Stomach (tissue), 8 donors: ENCODE measurements at regions not wholly inside any gene's neighbourhood (a gene's known extent, or its start where the extent isn't known, plus 50 kb on each side); places are given as distances from the start of the nearest gene placed in this dataset.

ENCODE experiments used
- DNase-seq, 2 donors: peaks; one replicate each; pipeline versions ENCODE4 v3.0.0 to v3.0.0-alpha.2; 2013 to 2019
- H3K27ac ChIP-seq, 5 donors: fragments of 200-600 bp in 4 of 5; sonication (generic) in 4 of 5; one replicate each; pipeline ENCODE4 v1.5.1; 2013 to 2019; ENCODE audit warnings: mild to moderate bottlenecking in 1 of 5, moderate library complexity in 1 of 5
- H3K27me3 ChIP-seq, 3 donors: fragments of 200-600 bp; sonication (generic); one replicate each; pipeline ENCODE4 v1.5.1; 2017 to 2019; ENCODE audit warnings: mixed run types in 1 of 3
- H3K36me3 ChIP-seq, 4 donors: fragments of 200-600 bp; sonication (generic); 1 replicate in 3 of 4; 2 replicates in 1 of 4; pipeline ENCODE4 v1.5.1; 2016 to 2019
- H3K4me1 ChIP-seq, 4 donors: fragments of 200-600 bp; sonication (generic); one replicate each; pipeline ENCODE4 v1.5.1; 2016 to 2019
- H3K4me3 ChIP-seq, 4 donors: fragments of 200-600 bp; sonication (generic) in 3 of 4; one replicate each; pipeline ENCODE4 v1.5.1; 2016 to 2019; ENCODE audit warnings: mild to moderate bottlenecking in 1 of 4
- H3K9me3 ChIP-seq, 4 donors: fragments of 200-600 bp; sonication (generic); one replicate each; pipeline ENCODE4 v1.5.1; 2016 to 2019
- EP300 ChIP-seq: sonication (generic); formaldehyde crosslinking; IDR thresholded peaks from one replicate; pipeline ENCODE4 v1.6.1; 2017; ENCODE audit warnings: antibody characterized with exemption
- POLR2A ChIP-seq, 4 donors: fragments of 450-650 bp; IDR thresholded peaks; one replicate each; pipeline ENCODE4 v1.6.1; 2016; ENCODE audit warnings: antibody characterized with exemption in 4 of 4, control low read depth in 2 of 4, mild to moderate bottlenecking in 1 of 4, moderate library complexity in 1 of 4
- POLR2AphosphoS5 ChIP-seq, 3 donors: sonication (generic); formaldehyde crosslinking; IDR thresholded peaks; one replicate each; pipeline ENCODE4 v1.6.1; 2016; ENCODE audit warnings: antibody characterized with exemption in 3 of 3
- WGBS, 5 donors: extraction: QIAGEN DNeasy Blood & Tissue Kit in 3 of 5; methylation state at CpG; one replicate each; pipeline versions ENCODE4 v1.1.5 to v1.1.7; 2013 to 2018; 5-methylcytosine and 5-hydroxymethylcytosine counted together
- intact Hi-C: fragments of 100-400 bp; cut with DNase I; formaldehyde crosslinking; loops from one replicate; pipeline ENCODE4 v1.15.1; 2023; ENCODE audit warnings: low total_unique reads
- TF ChIP-seq, protein P1 (sequence below), 7 experiments: fragments of 450-650 bp in 4 of 7; fragments of 200-600 bp in 3 of 7; sonication (generic) in 3 of 7; IDR thresholded peaks; one replicate each; pipeline ENCODE4 v1.5.1; 2016 to 2019; ENCODE audit warnings: antibody characterized with exemption in 7 of 7, control low read depth in 2 of 7, mild to moderate bottlenecking in 1 of 7
- donor health status: healthy with polysubstance abuse.
- donor health status: Bipolar disorder and iron deficiency.
- donor health status: healthy.

DNA sequence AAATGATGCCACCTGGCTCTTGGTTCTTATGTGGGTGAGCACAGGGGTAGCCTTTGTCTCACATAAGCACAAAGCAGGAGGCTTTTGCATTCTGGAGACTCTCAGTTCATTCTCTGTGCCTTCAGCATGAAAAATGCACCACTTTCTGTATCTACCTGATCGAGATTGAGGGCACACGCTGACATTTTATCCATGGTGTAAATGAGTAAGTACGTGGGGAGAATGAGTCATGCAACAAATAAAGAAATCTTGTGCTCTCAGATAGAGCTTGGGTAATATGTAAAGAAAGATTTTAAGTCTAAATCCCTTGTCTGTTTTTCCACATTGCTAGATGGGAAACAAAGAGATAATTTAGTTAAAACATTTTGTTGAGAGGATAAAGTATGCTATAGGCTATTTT, 607.2 kb upstream of the WWC1 start:
- H3K4me1 ChIP-seq, result no peaks in the 10 kb centered on the region
- no peak for TF ChIP-seq POLR2AphosphoS5 (IDR thresholded peaks at IDR 0.05)
- TF ChIP-seq, protein P1, sequence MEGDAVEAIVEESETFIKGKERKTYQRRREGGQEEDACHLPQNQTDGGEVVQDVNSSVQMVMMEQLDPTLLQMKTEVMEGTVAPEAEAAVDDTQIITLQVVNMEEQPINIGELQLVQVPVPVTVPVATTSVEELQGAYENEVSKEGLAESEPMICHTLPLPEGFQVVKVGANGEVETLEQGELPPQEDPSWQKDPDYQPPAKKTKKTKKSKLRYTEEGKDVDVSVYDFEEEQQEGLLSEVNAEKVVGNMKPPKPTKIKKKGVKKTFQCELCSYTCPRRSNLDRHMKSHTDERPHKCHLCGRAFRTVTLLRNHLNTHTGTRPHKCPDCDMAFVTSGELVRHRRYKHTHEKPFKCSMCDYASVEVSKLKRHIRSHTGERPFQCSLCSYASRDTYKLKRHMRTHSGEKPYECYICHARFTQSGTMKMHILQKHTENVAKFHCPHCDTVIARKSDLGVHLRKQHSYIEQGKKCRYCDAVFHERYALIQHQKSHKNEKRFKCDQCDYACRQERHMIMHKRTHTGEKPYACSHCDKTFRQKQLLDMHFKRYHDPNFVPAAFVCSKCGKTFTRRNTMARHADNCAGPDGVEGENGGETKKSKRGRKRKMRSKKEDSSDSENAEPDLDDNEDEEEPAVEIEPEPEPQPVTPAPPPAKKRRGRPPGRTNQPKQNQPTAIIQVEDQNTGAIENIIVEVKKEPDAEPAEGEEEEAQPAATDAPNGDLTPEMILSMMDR (IDR thresholded peaks at IDR 0.05), result no peak
- TF ChIP-seq EP300, result no peak
- no peak for TF ChIP-seq POLR2A (IDR thresholded peaks at IDR 0.05)
- no peak for DNase-seq
- no peaks in the 10 kb centered on the region for H3K36me3 ChIP-seq
- no peak overlapping the region for H3K27ac ChIP-seq
- peaks cover 0 to 6% (median 0%) of the 10 kb centered on the region in 4 donors for H3K9me3 ChIP-seq
- intact Hi-C loops, result no loop called here
- no peaks in the 10 kb centered on the region for H3K27me3 ChIP-seq
- 42 to 64% (median 58%) methylated on average over 3 of the region's 3 CpGs for WGBS, 5 donors
- H3K4me3 ChIP-seq, result no peak overlapping the region

DNA sequence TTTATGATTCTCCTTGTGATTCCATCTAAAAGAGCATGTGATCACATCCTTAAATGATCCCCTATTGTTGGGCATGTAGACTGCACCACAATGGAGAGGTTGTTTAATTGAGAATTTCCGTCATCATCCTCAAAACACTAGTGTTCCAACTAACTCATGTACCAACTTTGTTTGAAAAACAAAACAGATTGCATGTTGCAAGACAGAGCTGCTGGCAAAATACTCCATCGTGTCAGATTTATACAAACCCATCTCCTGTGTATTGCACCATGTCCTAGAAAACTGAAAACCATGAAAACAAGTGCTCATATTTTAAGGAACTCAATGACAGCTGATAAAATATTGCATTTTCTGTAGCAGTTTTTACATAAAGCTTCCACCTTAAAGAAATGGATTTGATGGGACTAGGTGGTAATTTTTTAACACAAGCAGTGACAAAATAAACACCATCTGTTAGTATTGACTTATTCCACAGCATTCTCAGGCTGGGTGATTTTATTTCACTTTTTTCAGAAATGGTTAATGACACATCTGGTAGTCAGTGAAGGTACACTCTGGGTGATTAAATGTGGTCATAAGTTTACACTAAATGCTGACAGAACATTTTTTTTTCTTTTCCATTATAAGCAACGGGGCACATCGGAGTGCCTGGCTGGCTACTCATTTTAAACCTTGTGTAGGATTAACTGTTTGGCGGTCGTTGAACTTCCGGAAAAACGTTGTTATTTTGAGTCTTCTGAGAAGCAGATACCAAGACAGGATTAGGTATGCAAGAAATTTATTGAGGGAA, 602.9 kb upstream of the WWC1 start:
- TF ChIP-seq, protein P1 (IDR thresholded peaks at IDR 0.05), result no peak
- TF ChIP-seq EP300, result no peak
- TF ChIP-seq POLR2AphosphoS5 (IDR thresholded peaks at IDR 0.05), result no peak
- no peak for TF ChIP-seq POLR2A (IDR thresholded peaks at IDR 0.05)
- 52 to 76% (median 73%) methylated on average over 8 of the region's 8 CpGs for WGBS, 5 donors
- no peak overlapping the region for H3K4me3 ChIP-seq
- no peaks in the 10 kb centered on the region for H3K9me3 ChIP-seq
- no peak overlapping the region for H3K27ac ChIP-seq
- no peaks in the 10 kb centered on the region for H3K27me3 ChIP-seq
- peak in 1 of 2 donors; percentile 13 for DNase-seq
- no peaks in the 10 kb centered on the region for H3K4me1 ChIP-seq
- H3K36me3 ChIP-seq, result no peaks in the 10 kb centered on the region
- intact Hi-C loops, result no loop called here

DNA sequence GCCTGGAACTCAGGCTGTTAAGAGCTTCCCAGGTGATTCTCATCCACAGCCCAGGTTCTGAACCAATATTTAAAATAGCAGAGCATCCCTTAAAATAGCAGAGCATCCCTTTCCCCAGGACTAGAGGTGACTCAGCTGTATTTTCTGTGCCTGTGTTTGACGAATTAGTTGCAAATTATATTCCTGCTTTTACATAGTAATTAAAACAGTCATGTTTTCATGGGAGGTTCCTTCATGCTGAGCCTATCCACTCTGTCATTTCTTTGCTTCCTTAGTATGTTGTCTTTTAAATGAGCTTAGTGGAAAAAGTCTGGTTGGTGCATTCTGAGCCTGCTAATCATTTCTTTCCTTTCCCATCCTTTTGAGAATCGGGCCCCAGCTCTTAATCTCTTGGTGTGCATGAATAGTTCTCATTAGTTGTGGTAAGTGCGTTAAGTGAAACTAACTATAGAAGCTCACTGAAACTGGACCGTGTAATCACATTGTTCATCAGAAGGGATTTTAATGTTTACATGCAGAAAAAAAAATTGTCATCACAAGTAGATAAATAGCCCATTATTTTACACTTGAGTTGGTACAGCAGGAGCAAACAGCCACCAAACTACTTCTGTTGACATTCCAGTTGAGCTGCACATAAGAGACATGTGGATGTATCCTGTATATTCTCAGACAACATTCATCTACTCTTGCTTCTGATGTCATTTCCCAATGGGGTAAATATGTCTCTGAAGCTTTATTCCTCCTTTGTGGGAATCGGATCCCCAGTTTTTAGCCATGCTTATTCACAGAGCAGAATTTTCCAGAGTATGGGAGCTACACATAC, 596.9 kb upstream of the WWC1 start:
- H3K9me3 ChIP-seq, result no peaks in the 10 kb centered on the region
- 66 to 79% (median 77%) methylated on average over 5 of the region's 5 CpGs for WGBS, 5 donors
- TF ChIP-seq EP300 (no peak), POLR2AphosphoS5 (IDR thresholded peaks at IDR 0.05) (no peak), POLR2A (IDR thresholded peaks at IDR 0.05) (no peak)
- TF ChIP-seq, protein P1 (IDR thresholded peaks at IDR 0.05), result no peak
- H3K36me3 ChIP-seq, result no peaks in the 10 kb centered on the region
- no peaks in the 10 kb centered on the region for H3K4me1 ChIP-seq
- no peak overlapping the region for H3K27ac ChIP-seq
- intact Hi-C loops, result no loop called here
- no peaks in the 10 kb centered on the region for H3K27me3 ChIP-seq
- DNase-seq, result peak in 1 of 2 donors; percentile 17
- no peak overlapping the region for H3K4me3 ChIP-seq

DNA sequence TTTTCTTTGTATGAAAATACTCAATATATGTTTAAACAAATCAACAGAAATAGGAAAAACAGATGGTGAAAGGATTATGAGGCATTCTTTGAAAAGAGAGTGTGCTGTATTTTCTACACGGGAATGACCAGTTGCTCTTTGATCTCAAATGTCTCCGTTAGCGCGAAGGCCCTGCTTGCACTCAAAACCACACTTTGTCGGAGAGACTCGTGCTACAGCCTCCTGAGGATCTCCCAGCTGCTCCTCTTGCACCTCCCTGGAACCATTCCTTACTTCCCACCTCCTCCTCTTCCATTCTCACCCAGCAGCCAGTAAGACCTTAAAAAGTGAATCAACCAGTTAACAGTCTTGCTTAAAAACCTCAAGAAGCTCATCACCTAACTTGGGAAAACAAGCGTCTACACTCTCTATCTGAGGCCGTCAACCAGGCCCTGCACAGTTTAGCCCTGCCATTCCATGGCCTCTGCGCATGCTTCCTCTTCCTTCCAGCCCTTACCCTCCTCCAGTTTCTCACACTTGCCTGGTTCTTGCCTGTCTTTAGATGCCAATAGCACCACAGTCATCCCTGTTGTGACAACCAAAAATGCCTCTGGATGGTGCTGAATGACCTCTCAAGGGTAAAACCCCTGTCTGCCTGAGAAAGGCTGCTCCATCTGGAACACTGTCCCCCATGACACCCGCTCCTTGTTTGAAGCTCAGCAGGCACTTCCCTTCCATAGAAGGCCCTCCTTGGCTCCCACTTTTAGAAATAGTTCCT, 594.7 kb upstream of the WWC1 start:
- no peak for DNase-seq

More for the DNA sequence above, 594.7 kb upstream of the WWC1 start:
- Histone ChIP-seq H3K9me3 (no peaks in the 10 kb centered on the region), H3K36me3 (no peaks in the 10 kb centered on the region), H3K27ac (no peak overlapping the region), H3K4me1 (no peaks in the 10 kb centered on the region), H3K4me3 (no peak overlapping the region), H3K27me3 (no peaks in the 10 kb centered on the region)
- TF ChIP-seq EP300, result no peak
- TF ChIP-seq, protein P1 (IDR thresholded peaks at IDR 0.05), result no peak
- TF ChIP-seq POLR2AphosphoS5 (IDR thresholded peaks at IDR 0.05), result no peak
- TF ChIP-seq POLR2A (IDR thresholded peaks at IDR 0.05), result no peak
- intact Hi-C loops, result no loop called here
- 77 to 87% (median 81%) methylated on average over 10 of the region's 10 CpGs for WGBS, 5 donors
